Upper lobe of left lung (tissue), 6 donors: ENCODE measurements at regions not wholly inside any gene's neighbourhood (a gene's known extent, or its start where the extent isn't known, plus 50 kb on each side); places are given as distances from the start of the nearest gene placed in this dataset.

ENCODE experiments used
- ATAC-seq, 2 donors: fragments of 200-7000 bp; cut with Tn5 transposase; one replicate each; pipeline ENCODE4 v1.9.1; 2022; ENCODE audit warnings: mild to moderate bottlenecking in 2 of 2, moderate library complexity in 2 of 2; ENCODE audit not compliant: low FRiP score in 2 of 2
- DNase-seq, 2 donors: peaks; one replicate each; pipeline ENCODE4 v3.0.0-alpha.2; 2019 to 2020
- H3K27ac ChIP-seq, 4 donors: fragments of 200-600 bp; sonication (generic); one replicate each; pipeline ENCODE4 v1.5.1; 2016 to 2019
- H3K27me3 ChIP-seq, 4 donors: fragments of 200-600 bp; sonication (generic); one replicate each; pipeline ENCODE4 v1.5.1; 2017 to 2019
- H3K36me3 ChIP-seq, 4 donors: fragments of 200-600 bp; sonication (generic); one replicate each; pipeline ENCODE4 v1.5.1; 2016 to 2019
- H3K4me1 ChIP-seq, 4 donors: fragments of 200-600 bp; sonication (generic); one replicate each; pipeline ENCODE4 v1.5.1; 2018 to 2019
- H3K4me3 ChIP-seq, 4 donors: fragments of 200-600 bp; sonication (generic); one replicate each; pipeline ENCODE4 v1.5.1; 2017 to 2019; ENCODE audit warnings: mild to moderate bottlenecking in 2 of 4, moderate library complexity in 1 of 4
- H3K9me3 ChIP-seq, 4 donors: fragments of 200-600 bp; sonication (generic); one replicate each; pipeline ENCODE4 v1.5.1; 2018 to 2019
- CTCF ChIP-seq, 6 experiments: fragments of 450-650 bp in 4 of 6; fragments of 200-600 bp in 2 of 6; sonication (generic) in 2 of 6; IDR thresholded peaks; one replicate each; pipeline ENCODE4 v1.5.1; 2016 to 2019; ENCODE audit warnings: antibody characterized with exemption in 6 of 6
- EP300 ChIP-seq, 4 donors: sonication (generic); formaldehyde crosslinking; IDR thresholded peaks; one replicate each; pipeline ENCODE4 v1.5.1; 2017; ENCODE audit warnings: antibody characterized with exemption in 4 of 4, control low read depth in 2 of 4
- POLR2A ChIP-seq, 4 donors: fragments of 450-650 bp; IDR thresholded peaks; one replicate each; pipeline ENCODE4 v1.5.1; 2016 to 2017; ENCODE audit warnings: antibody characterized with exemption in 4 of 4, mild to moderate bottlenecking in 2 of 4
- POLR2AphosphoS5 ChIP-seq, 2 donors: sonication (generic); formaldehyde crosslinking; IDR thresholded peaks; one replicate each; pipeline ENCODE4 v1.5.1; 2017; ENCODE audit warnings: antibody characterized with exemption in 2 of 2
- WGBS, 2 donors: methylation state at CpG; one replicate each; pipeline ENCODE4 v1.1.5; 2017 to 2018; 5-methylcytosine and 5-hydroxymethylcytosine counted together
- donor health status: DM: no; HTN: no; CAD: no; lungs with moderate emphysema.
- donor health status: DM: no; HTN: yes; CAD: no; lungs with severe emphysema.

GRCh38 chr4:30005995-30006394, 714.2 kb upstream of the PCDH7 start:
- no peak for ATAC-seq
- TF ChIP-seq CTCF (IDR thresholded peaks at IDR 0.05) (no peak), POLR2AphosphoS5 (IDR thresholded peaks at IDR 0.05) (no peak), EP300 (IDR thresholded peaks at IDR 0.05) (no peak), POLR2A (IDR thresholded peaks at IDR 0.05) (no peak)
- Histone ChIP-seq H3K36me3 (no peaks in the 10 kb centered on the region), H3K27ac (no peak overlapping the region), H3K4me3 (no peak overlapping the region), H3K4me1 (no peaks in the 10 kb centered on the region), H3K27me3 (no peaks in the 10 kb centered on the region), H3K9me3 (no peaks in the 10 kb centered on the region)
- 66 to 82% methylated on average over 4 of the region's 4 CpGs for WGBS, 2 donors
- no peak for DNase-seq

GRCh38 chr4:30024526-30024925, 695.6 kb upstream of the PCDH7 start:
- no peaks in the 10 kb centered on the region for H3K36me3 ChIP-seq
- 63 to 68% methylated on average over 2 of the region's 2 CpGs for WGBS, 2 donors
- no peak for TF ChIP-seq EP300 (IDR thresholded peaks at IDR 0.05)
- no peak for TF ChIP-seq POLR2A (IDR thresholded peaks at IDR 0.05)
- TF ChIP-seq CTCF (IDR thresholded peaks at IDR 0.05) = no peak
- TF ChIP-seq POLR2AphosphoS5 (IDR thresholded peaks at IDR 0.05) = no peak
- H3K4me1 ChIP-seq = no peaks in the 10 kb centered on the region
- no peak overlapping the region for H3K4me3 ChIP-seq
- DNase-seq (no peak), ATAC-seq (no peak)
- H3K27me3 ChIP-seq = no peaks in the 10 kb centered on the region
- H3K27ac ChIP-seq = no peak overlapping the region
- no peaks in the 10 kb centered on the region for H3K9me3 ChIP-seq

- no peaks in the 10 kb centered on the region for H3K9me3 ChIP-seq
- H3K36me3 ChIP-seq = no peaks in the 10 kb centered on the region
- H3K27ac ChIP-seq = no peak overlapping the region
- no peaks in the 10 kb centered on the region for H3K27me3 ChIP-seq
- TF ChIP-seq CTCF (IDR thresholded peaks at IDR 0.05) (no peak), POLR2AphosphoS5 (IDR thresholded peaks at IDR 0.05) (no peak), EP300 (IDR thresholded peaks at IDR 0.05) (no peak), POLR2A (IDR thresholded peaks at IDR 0.05) (no peak)
- no peak overlapping the region for H3K4me3 ChIP-seq
- H3K4me1 ChIP-seq = no peaks in the 10 kb centered on the region
- DNase-seq (no peak), ATAC-seq (no peak)
Observed at GRCh38 chr4:30028826-30029225, 691.3 kb upstream of the PCDH7 start.

GRCh38 chr4:30056016-30056766, 664.0 kb upstream of the PCDH7 start:
- WGBS, 2 donors = 82 to 85% methylated on average over 5 of the region's 5 CpGs

More at GRCh38 chr4:30056016-30056766, 664.0 kb upstream of the PCDH7 start:
- no peak for DNase-seq
- ATAC-seq = no peak
- H3K4me1 ChIP-seq = no peaks in the 10 kb centered on the region
- H3K36me3 ChIP-seq = no peaks in the 10 kb centered on the region
- no peak overlapping the region for H3K27ac ChIP-seq
- TF ChIP-seq CTCF (IDR thresholded peaks at IDR 0.05) = no peak
- TF ChIP-seq POLR2A (IDR thresholded peaks at IDR 0.05) = no peak
- no peak for TF ChIP-seq EP300 (IDR thresholded peaks at IDR 0.05)
- TF ChIP-seq POLR2AphosphoS5 (IDR thresholded peaks at IDR 0.05) = no peak
- no peaks in the 10 kb centered on the region for H3K27me3 ChIP-seq
- no peak overlapping the region for H3K4me3 ChIP-seq
- no peaks in the 10 kb centered on the region for H3K9me3 ChIP-seq
